Motor neuron (in vitro differentiated cells): ENCODE measurements at regions not wholly inside any gene's neighbourhood (a gene's known extent, or its start where the extent isn't known, plus 50 kb on each side); places are given as distances from the start of the nearest gene placed in this dataset.
"Not testable (repeated sequence)": the region's sequence is repeated elsewhere in the genome, so short reads cannot be mapped to it uniquely, and the experiment has no call there.

ENCODE experiments used
- ATAC-seq, 8 experiments: fragments of 200-7000 bp; cut with Tn5 transposase; replicated peaks in 6 of 8; 2 replicates each; pipeline ENCODE4 v1.8.0; 2021; ENCODE audit warnings: mild to moderate bottlenecking in 8 of 8, moderate library complexity in 8 of 8
- H3K27ac ChIP-seq, 2 donors: fragments of 250-450 bp; sonication (Bioruptor Pico); 2 replicates each; pipeline ENCODE4 v1.9.0; 2021; ENCODE audit warnings: antibody characterized with exemption in 2 of 2, mild to moderate bottlenecking in 2 of 2, moderate library complexity in 1 of 2
- H3K4me1 ChIP-seq, 2 donors: fragments of 250-450 bp; sonication (Bioruptor Pico); replicated peaks in 1 of 2; 2 replicates each; pipeline ENCODE4 v1.6.1; 2021; ENCODE audit warnings: antibody characterized with exemption in 2 of 2, mild to moderate bottlenecking in 2 of 2, moderate library complexity in 1 of 2
- H3K4me3 ChIP-seq, 5 donors: fragments of 250-450 bp; sonication (Bioruptor Pico); 2 replicates each; pipeline ENCODE4 v1.9.0; 2021; ENCODE audit warnings: antibody characterized with exemption in 5 of 5, mild to moderate bottlenecking in 5 of 5, moderate library complexity in 4 of 5
- WGBS, 10 experiments: fragments of 450-650 bp; shearing (Covaris generic); methylation state at CpG; one replicate each; pipeline ENCODE4 v1.0.0; 2022; 5-methylcytosine and 5-hydroxymethylcytosine counted together
- in situ Hi-C, 9 experiments: fragments of 400-800 bp; cut with MboI; loops; one replicate each; pipeline ENCODE4 v1.15.0; 2021; ENCODE audit warnings: low sequenced_read_pairs in 9 of 9, low pct_unique_long_range_greater_than_20kb in 2 of 9; ENCODE audit not compliant: unreplicated experiment in 9 of 9

DNA sequence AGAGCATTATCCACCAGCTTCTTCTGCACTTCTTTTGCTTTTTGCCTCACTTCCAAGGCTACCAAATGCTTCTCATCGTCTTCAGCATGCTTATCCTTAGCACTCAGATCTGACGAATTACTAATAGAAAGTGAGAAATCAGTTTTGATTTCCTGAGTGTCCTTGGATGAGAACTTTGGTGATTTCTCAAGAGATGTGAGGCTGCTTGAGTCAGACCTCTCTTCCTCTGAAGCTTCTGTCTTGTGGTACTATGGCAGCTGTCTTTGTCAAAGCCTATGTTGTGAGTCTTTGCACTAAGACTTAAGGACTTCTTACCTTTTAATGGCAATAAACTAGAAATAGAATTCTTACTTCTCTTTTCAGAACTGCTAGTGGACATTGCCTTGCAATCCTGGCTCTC is 169.9 kb downstream of the CPE start:
- Histone ChIP-seq H3K4me1 (no peaks in the 10 kb centered on the region), H3K4me3 (no peak overlapping the region), H3K27ac (no peak overlapping the region)
- no peak for ATAC-seq
- in situ Hi-C loops: loop anchor here in 6 of 9 experiments (10.0 to 25.0 kb wide), 3 partner anchors 536 to 546 kb away; no protein-coding TSS in a partner anchor
- WGBS, 10 experiments: 58 to 100% (median 84%) methylated on average over 1 to 2 of the region's 2 CpGs; no CpG with 5 or more reads in 3 of the 10 experiments

DNA sequence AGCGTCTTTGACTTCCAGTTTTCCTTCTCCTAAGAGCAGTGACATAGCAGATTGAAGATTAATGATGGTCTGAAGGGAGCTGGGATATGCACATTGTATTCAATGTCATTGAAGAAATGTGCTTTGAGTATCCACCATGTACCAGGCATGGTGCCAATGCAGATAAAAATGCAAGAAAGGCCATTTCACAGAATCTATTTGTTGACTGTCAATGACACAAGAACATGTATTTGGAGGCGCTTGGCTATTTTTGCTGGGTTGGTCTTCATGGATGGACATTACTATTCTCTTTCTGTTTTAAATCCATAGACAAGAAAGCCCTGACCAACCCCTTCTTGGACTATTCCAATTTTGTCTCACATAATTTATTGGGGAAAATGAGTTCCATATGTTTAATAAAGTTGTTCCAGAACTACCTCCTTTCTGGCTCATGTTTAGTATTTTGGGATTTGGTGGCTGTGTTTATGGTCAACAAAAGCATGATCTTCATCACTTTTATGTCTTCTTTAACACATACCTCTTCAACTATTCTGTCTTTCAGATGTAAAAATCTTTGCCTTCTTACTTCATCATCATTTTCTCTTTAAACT is 174.5 kb downstream of the CPE start:
- ATAC-seq: peak in 2 of 8 experiments; percentile 36 to 42
- H3K4me1 ChIP-seq: no peaks in the 10 kb centered on the region
- no peak overlapping the region for H3K4me3 ChIP-seq
- H3K27ac ChIP-seq: no peak overlapping the region
- 0 to 100% (median 59%) methylated on average over 1 to 2 of the region's 2 CpGs; no CpG with 5 or more reads in 2 of the 10 experiments for WGBS, 10 experiments
- in situ Hi-C loops: no loop called here

DNA sequence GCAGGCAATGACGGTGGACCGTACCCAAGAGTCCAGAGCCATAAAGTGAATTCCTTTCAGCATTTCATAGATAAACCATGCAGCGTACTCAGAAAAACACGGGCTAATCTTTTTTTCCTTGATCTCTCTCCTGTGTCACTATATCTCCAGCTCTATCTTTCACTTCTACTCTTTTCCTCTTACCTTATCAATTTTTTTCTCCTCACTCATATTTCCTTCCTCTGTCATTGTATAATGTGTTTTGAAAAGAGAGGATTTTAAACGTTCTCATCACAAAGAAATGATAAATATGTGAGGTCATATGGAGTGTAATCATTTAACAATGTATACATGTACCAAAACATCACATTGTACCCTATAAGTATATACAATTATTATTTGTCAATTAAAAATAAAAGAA is 176.5 kb downstream of the CPE start:
- Histone ChIP-seq H3K27ac (no peak overlapping the region), H3K4me1 (no peaks in the 10 kb centered on the region), H3K4me3 (no peak overlapping the region)
- no peak for ATAC-seq
- WGBS, 10 experiments: 20 to 97% (median 74%) methylated on average over 2 to 5 of the region's 5 CpGs
- in situ Hi-C loops: no loop called here

DNA sequence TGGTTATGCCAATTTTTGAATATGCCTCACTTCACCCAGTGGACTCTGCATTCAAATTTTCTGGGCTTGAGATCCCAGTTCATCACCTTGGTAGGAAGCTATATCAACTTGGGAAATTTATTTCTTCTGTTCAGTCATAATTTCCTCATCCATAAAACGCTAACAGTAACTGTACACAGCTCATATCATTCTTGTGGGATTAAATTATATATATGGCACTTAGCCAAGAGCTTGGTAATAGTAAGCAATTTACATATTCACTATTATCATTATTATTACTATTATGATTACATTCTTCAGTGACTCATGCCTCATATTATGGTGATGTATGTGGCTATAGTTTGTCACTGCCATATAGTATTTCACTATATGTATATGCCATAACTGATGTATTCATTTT is 177.6 kb downstream of the CPE start:
- 0 to 100% (median 62%) methylated on average over 1 of the region's 1 CpG; no CpG with 5 or more reads in 3 of the 10 experiments for WGBS, 10 experiments
- peak in 2 of 8 experiments; percentile 27 for ATAC-seq
- no peak overlapping the region for H3K27ac ChIP-seq
- no peaks in the 10 kb centered on the region for H3K4me1 ChIP-seq
- in situ Hi-C loops: no loop called here
- no peak overlapping the region for H3K4me3 ChIP-seq

DNA sequence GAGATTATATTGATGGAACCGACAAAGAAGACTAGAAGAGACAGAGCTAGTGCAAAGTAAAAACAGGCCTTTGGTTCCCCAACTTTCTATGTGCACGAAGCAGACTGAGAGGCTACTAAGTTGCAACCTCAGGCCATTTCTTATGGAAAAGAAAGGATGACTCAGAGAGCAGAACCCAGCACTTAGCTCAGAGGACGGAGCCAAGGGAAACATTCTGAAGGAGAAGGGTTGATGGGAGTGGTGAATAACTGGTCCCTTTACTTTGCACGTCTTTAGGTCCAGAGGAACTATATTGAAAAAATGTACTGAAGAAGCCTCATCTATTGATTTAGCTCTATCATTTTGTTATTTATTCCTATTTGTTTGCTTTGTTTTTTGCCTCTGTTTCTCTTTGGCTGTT is 182.1 kb downstream of the CPE start:
- in situ Hi-C loops: no loop called here
- H3K4me1 ChIP-seq: no peaks in the 10 kb centered on the region
- no peak overlapping the region for H3K27ac ChIP-seq
- ATAC-seq: peak in 2 of 8 experiments; percentile 35 to 43
- no peak overlapping the region for H3K4me3 ChIP-seq
- WGBS, 10 experiments: 0 to 100% (median 61%) methylated on average over 1 to 4 of the region's 4 CpGs; no CpG with 5 or more reads in 2 of the 10 experiments

DNA sequence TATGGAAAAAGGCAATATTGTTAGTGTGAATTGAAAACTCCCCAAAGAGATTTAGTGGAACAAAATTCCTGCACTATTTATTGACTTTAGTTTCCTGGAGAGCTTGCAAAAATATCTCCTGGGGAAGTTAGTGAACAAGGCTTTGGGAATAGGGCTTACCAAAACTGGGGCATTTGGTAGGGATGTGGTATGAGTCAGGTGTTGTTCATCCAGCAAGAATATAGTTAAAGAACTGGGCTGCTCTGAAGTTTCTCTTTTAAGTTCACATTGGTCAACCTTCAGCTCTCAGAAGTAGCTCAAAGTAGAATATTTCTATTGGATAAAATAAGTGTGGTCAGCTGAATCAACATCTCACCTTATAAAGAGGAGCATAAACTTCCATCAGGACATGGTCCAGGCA is 185.0 kb downstream of the CPE start:
- Histone ChIP-seq H3K4me3 (no peak overlapping the region), H3K27ac (no peak overlapping the region), H3K4me1 (no peaks in the 10 kb centered on the region)
- in situ Hi-C loops: no loop called here
- no peak for ATAC-seq

DNA sequence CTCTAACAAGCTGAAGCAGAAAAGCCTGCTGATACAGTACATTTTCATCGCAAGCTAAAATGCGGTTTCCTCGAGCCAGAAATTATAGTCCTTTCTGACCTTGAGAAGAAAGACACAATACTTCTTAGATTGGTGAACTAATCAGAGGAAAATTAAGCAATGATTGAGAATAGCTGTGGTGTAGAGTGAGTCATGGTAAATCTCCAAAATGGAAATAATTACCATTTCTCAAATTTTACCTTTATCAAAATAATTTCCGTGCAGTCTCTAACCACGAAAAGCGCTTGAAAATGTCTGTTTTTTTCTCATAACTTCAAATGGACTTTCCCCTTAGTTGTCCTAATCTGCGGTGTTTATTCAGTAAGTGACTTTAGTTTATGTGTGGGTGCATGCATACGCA is 190.2 kb downstream of the CPE start:
- WGBS, 10 experiments: 38 to 100% (median 83%) methylated on average over 5 to 8 of the region's 8 CpGs
- ATAC-seq: no peak
- Histone ChIP-seq H3K4me1 (no peaks in the 10 kb centered on the region), H3K4me3 (no peak overlapping the region), H3K27ac (no peak overlapping the region)
- in situ Hi-C loops: no loop called here

DNA sequence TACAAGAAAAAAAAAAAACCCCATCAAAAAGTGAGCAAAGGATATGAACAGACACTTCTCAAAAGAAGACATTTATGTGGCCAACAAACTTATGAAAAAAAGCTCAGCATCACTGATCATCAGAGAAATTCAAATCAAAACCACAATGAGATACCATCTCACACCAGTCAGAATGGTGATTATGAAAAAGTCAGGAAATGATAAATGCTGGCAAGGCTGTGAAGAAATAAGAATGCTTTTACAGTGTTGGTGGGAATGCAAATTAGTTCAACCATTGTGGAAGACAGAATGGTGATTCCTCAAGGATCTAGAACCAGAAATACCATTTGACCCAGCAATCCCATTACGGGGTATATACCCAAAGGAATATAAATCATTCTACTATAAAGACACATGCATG is 192.7 kb downstream of the CPE start:
- H3K4me1 ChIP-seq, in situ Hi-C loops, H3K4me3 ChIP-seq, H3K27ac ChIP-seq, ATAC-seq: not testable (repeated sequence)
- 0 to 100% (median 83%) methylated on average over 1 of the region's 1 CpG; no CpG with 5 or more reads in 5 of the 10 experiments for WGBS, 10 experiments

DNA sequence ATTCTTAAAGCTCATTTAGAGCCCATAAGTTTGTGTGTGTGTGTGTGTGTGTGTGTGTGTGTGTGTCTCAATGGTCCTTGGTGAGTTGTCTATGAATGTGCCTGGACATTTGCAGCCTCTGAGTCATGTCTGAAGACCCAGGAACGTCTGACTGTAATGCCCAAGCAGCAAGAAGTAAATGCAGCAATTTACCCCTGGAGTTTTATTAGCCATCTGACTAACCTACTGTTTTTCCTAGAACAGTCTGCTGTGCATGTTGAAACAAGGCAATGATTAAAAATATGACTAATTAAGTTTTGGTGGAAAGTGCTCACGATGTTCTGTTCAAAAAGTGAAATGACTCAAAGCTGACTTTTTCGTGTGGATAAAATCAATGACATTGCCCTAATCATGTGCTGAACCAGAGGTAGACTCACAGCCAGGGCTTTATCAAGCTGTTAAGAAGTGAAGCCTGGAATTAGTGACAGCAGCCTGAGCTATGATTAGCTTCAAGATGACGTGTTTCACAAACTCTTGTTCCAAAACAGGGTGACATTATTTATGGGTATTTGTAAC is 201.6 kb downstream of the CPE start:
- ATAC-seq: peak in 6 of 8 experiments; percentile 45 to 95 (median 70)
- in situ Hi-C loops: no loop called here
- Histone ChIP-seq H3K4me3 (no peak overlapping the region), H3K27ac (no peak overlapping the region), H3K4me1 (peaks cover 0 to 4% of the 10 kb centered on the region in 2 donors)
- 0 to 100% (median 60%) methylated on average over 1 to 4 of the region's 4 CpGs; no CpG with 5 or more reads in 1 of the 10 experiments for WGBS, 10 experiments

DNA sequence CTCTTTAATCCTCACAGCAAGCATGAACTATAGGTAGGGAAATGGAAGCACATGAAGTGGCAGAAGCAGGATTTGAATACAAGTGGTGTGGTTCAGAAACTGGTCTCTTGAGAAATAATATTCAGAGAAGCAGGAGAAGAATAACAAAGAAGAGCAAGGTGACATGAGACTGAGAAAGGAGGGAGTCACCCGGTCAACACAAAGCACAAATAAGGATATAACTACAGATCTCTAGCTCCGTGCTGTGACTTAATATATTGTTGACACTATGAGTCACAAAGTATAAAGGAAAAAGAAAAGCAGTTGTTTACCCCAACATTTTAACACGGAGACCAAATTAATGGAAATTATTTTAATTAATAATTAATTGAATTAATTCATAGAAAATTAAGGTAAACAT is 204.5 kb downstream of the CPE start:
- ATAC-seq: no peak
- 7 to 96% (median 78%) methylated on average over 1 to 3 of the region's 3 CpGs for WGBS, 10 experiments
- in situ Hi-C loops: no loop called here
- Histone ChIP-seq H3K4me3 (no peak overlapping the region), H3K27ac (no peak overlapping the region), H3K4me1 (peaks cover 0 to 4% of the 10 kb centered on the region in 2 donors)

DNA sequence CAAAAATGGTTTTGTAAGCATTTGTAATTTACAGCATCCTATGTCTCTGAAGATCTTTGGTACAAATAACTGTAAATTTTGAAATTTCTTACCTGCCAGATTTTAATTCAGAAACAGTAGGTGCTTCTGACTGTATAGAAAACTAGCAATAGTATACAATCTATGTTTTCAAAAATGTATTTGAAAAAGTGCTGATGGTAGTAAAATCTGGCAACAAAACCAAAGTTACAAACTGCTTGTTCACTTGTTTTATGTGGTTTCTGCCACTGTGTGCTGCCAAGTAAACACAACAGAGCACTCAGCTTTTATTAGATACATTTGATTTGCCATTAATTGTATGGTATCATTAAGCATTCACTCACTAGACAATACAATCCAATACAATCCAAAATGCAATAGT is 206.1 kb downstream of the CPE start:
- H3K27ac ChIP-seq: no peak overlapping the region
- ATAC-seq: no peak
- in situ Hi-C loops: no loop called here
- H3K4me3 ChIP-seq: no peak overlapping the region
- H3K4me1 ChIP-seq: peaks cover 0 to 4% of the 10 kb centered on the region in 2 donors

DNA sequence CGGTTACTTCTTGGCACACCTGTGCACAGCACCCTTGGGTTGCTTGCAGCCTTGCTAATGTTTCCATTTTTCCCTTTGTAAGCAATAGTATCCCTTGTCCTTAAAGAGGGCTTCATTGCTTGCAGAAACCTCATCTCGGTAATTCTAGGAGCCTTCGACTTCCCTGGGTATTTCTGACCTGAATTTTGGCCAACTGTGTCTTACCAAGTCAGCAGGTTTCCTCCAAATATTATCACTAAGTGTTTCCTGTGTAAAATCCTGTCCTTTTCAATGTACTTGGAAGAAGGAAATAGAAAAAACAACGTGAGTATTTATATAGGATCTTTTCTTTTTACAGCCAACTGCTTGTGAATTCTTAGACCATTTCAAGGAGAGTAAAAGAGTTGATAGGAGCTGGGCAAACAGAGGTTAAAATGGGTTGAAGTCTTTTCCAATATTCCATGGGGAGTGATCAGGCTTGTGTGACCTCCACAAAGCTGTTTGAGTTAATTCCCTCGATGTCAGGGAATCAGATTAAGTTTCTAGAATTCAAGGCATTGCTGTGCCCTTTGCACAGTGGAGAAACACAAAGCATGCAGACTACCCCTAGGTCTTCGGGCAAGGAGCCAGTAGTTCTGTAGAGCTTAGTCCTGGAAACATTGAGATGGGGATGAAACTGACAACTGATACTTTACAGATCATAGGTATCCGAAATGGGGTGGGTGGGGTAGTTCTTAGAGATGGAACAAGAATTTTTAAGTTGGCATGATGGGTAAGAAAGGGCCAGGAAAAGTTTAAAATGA is 209.9 kb downstream of the CPE start:
- no peak overlapping the region for H3K27ac ChIP-seq
- WGBS, 10 experiments: 2 to 93% (median 78%) methylated on average over 2 to 7 of the region's 7 CpGs
- ATAC-seq: no peak

DNA sequence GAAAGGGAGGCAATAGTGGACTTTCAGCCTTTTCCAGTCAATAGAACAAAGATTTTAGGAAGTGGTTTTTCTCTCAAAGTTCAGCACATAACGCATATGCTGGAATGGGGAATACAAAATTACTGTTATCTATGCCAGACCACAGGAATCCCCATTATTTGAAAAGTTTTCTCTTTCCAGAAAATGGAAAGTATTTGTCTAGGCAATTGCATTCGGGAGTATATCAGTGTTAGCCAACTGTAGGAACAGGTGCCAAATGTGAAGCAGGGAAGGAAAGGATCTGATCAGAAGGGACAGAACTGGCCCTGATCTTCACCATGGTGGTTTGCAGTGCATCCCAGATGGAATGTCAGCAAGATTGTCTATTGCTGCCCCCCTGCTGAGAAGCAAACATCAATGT is 213.6 kb downstream of the CPE start:
- Histone ChIP-seq H3K4me3 (no peak overlapping the region), H3K4me1 (no peaks in the 10 kb centered on the region), H3K27ac (no peak overlapping the region)
- WGBS, 10 experiments: 0 to 100% (median 92%) methylated on average over 1 to 2 of the region's 2 CpGs; no CpG with 5 or more reads in 2 of the 10 experiments
- in situ Hi-C loops: no loop called here
- no peak for ATAC-seq

More for the DNA sequence above, 209.9 kb downstream of the CPE start:
- H3K4me1 ChIP-seq: no peaks in the 10 kb centered on the region
- no peak overlapping the region for H3K4me3 ChIP-seq
- in situ Hi-C loops: no loop called here
